Dedifferentiated amniotic fluid mesenchymal stem cell (primary cell): ENCODE measurements at regions not wholly inside any gene's neighbourhood (a gene's known extent, or its start where the extent isn't known, plus 50 kb on each side); places are given as distances from the start of the nearest gene placed in this dataset.

Experiments used
- DNase-seq: peaks from one replicate; pipeline ENCODE4 v3.0.0-alpha.2; 2016; ENCODE audit errors: extremely low spot score

DNA sequence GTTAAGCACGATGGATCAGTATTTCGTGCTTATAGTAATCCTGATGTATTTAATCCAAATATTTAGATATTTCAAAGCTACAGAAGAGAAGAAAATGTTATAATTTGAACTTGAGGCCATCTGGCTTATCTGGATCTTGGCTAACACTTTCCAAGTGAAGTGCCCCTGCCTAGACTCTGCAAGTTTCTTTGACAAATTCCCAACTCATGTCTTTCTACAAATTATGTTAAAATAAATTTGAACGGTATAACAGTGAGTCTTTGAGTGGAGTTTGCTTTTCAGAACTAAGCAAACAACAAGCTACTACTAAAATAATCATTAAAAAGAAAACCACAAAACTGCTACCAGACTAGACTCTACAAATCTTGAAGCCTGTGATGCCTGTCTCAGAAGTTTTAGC lies 374.4 kb upstream of the PRICKLE1 start:
- DNase-seq: no peak

DNA sequence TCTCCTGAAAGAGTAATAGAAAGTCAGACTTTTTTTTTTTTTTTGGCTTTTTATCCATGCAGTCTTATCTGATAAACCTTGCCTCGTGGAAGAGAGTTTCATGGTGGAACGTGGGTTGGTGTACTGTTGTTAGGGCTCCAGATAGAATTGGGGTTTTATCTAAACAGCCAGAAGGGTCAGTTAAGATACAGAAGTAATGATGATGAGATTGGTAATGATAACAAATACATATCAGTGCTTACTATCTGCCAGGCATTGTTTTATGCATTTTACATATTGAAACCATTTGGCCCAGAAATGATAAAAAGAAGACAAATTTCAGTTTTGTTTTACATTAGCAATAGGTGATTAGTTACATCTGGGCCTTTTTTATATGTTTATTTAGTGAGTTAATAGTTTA lies 372.8 kb upstream of the PRICKLE1 start:
- DNase-seq: no peak

DNA sequence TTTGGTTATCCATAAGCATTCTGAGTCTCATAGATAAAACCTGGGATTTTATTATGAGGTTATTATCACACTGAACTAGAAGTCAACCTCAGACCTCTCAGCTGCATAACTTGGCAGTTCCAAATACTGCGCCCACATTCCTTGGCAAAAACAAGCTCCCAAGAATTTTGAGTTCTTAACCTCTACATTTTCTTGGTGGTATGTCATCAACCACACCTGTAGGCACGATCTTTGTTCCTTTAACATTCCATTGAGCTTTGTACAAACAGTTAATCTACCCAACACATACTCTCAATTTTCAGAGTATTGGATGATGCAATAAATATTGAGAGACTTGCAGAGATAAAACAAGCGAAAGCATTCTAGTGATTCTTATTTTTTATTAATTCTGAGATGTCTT lies 371.8 kb upstream of the PRICKLE1 start:
- no peak for DNase-seq

DNA sequence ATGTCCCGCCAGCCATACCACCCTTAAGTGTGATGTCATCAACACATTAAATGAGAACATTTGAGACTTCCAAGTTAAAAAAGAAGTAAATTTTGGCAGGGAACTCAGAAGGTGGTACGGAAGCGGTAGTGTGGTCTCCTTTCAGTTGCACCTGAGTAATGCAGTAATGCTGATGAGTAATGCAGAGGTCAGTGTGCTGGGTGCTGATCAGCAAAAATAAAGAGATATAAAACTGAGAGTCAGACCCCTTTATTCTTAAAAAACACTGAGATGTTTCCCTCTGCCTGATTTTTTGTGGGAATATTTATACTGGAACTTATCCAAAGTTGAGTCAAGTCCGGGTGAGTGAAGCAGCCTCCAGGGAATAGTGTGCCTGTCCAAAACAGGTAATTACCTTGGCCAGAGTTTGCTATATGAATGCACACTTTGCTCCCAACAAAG lies 370.6 kb upstream of the PRICKLE1 start:
- DNase-seq: no peak

DNA sequence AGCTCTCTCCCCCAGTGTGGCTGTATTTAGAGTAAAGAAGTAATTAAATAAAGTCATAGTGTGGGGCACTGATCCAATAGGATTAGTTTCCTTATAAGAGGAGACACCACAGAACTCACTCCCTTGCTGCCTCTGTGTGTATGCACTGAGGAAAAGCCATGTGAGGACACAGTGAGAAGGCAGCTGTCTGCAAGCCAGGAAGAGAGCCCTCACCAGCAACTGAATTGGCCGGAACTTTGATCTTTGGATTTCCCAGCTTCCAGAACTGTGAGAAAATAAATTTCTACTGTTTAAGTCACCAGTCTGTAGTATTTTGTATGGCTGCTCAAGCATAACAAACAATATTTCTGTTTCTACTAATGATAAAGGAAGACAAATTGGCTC lies 368.7 kb upstream of the PRICKLE1 start:
- DNase-seq: no peak

DNA sequence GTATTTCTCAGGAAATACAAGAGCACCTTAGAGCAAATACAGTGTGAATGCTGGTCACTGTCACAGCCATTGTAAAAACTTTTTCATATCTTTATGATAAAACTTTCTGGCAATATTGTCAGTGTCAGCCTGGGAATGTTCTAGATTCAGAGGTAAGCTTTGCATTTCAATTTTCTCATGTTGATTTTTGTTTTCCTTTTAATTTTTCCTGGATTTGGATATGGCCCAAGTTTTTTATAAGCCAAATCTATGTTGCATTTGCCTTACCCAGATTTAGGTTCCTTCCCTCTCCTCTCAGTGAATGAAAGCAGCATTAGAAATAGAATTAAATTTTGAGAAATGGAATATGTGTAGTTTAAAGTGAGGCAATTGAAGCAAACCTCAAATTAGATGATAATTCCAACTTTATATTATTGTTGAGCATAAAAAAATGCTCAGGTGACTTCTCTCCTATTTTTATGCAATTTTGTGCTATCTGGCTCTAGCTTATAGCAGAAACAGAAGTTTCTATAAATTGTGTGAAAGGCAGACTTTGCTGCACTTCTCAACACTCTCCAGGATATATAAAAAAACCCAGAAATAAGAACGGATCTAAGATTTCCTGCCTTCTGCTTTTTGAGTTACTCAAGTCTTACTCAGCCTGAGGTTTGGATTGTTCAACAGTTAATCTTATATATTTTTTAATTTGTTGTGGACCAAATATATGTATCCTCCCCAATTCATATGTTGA lies 368.2 kb upstream of the PRICKLE1 start:
- no peak for DNase-seq

DNA sequence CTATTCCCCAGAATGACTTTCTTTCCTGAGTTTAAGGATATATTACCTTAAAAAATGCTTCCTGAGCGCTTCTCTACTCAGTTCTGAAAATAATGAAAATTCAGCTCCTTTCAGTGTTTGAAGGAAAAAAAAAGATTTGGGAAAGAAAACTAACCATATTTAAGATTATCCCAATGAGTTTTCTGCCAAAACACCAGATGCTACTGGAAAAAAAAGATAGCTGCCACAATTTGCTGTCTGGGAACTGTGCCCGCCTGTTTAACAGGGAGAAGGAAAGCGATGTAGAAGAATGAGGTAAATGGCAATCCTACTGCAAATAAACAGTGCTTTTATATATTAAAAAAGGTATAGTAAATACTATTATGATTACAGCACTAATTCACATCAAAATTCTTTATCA lies 367.6 kb upstream of the PRICKLE1 start:
- no peak for DNase-seq

DNA sequence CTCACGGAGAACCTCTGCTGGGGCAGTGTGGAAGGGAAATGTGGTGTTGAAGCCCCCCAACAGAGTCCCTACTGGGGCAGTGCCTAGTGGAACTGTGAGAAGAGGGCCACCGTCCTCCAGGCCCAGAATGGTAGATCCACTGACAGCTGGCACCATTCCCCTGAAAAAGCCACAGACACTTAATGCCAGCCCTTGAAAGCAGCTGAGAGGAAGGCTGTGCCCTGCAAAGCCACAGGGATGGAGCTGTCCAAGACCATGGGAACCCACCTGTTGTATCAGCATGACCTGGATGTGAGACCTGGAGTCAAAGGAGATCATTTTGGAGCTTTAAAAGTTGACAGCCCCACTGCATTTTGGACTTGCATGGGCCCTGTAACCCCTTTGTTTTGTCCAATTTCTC lies 363.5 kb upstream of the PRICKLE1 start:
- no peak for DNase-seq

DNA sequence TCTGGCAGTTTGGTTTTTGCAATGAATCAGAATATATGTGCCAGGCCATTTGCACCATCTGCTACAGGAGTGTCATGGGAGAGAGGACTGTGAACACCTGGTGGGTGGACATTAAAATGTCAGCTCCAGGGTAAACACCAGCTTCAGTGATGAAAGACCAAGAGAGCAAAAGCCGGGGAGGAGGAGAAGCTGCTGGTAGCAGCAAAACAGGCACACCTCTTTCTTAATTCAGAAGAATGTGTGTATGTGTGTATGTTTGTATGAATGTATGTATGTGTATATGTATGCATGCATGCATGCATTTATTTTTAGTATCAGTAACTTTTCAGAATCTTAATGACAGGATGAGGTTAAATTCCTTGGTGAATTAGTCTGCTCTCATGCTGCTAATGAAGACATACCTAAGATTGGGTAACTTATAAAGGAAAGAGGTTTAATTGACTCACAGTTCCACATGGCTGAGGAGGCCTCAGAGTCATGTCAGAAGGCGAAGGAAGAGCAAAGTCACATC lies 357.4 kb upstream of the PRICKLE1 start:
- DNase-seq: no peak

DNA sequence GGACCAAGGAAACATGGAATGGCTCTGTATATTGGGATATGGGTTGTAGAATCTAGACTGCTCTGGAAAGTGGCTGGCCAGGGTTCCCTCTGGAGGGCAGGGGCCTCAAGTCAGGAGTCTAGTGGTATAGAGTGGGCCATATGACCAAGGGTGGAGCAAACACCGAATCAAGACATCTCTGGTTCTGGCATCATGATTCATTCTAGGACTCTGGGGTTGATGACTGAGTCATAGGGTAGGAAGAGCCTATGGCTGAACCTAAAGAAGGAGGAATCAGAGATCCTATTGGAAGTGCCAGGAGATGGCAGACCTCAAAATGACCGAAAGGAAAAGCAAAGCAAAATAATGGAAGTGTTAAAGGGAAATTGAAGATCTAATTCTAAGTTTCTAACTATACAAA lies 356.4 kb upstream of the PRICKLE1 start:
- DNase-seq: no peak

DNA sequence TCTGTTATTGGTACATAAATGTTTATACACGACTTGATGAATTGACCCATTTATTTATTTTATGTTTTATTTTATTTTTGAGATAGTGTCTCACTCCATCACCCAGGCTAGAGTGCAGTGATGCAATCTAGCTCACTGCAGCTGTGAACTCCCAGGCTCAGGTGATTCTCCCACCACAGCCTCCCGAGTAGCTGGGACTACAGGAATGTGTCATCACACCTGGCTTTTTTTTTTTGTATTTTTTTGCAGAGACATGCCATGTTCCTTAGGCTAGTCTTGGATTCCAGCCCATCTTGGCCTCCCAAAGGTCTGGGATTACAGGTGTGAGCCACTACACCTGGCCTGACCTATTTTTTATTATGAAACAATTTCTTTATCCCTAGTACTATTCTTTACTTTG lies 355.0 kb upstream of the PRICKLE1 start:
- no peak for DNase-seq

DNA sequence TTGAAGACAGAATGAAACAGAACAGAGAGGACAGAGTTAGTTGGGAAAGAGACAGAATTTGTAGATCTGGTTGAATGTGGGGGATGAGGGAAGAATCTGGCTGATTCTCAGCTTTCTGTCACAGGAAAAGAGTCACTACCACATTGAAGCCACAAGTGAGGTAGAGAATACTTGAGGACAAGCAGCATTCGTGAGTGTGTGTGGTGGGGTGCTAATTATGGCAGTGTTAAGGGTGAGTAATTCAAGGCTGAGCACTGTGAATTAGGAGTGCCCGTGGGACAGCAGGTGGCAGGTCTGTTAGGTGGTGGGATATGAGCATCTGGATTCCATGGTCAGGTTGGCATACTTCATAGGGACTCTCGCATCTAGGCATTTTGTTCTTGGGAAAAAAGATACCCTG lies 347.4 kb upstream of the PRICKLE1 start:
- no peak for DNase-seq

DNA sequence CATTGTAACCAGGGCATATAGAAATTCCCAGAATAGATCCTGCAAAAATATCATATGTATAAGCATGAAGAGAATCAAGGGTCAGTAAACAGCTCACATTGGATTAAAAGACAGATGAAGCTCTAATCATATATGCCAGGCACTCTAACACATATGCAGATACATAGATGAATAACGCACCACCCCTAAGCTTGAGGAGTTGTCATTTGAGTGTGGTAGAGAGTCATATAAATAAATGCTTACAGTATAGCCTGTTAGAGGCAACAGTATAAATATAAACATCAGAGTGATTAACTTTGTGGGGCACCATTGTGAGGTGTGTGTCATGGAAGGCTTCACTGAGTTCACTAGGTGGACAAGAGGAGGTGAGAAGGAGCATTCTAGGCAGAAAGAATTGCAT lies 346.7 kb upstream of the PRICKLE1 start:
- no peak for DNase-seq

DNA sequence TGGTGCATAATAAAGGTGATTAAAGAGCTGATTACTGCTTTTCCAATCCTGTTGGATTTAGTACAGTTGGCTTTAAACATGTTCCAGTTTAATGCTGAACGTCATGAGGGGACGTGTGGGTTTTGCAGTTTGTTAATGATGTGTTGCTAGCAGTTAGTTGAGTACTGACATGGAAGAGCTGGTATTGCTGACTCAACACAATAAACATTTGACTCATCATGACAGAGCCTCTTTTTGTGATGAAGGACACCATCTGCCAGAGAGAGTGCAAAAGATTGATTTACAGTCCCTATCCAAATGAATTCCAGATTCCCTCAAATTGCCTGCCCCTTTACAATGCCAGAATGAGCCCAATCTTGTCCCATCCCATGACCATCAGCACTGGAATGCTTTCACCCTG lies 346.2 kb upstream of the PRICKLE1 start:
- no peak for DNase-seq

DNA sequence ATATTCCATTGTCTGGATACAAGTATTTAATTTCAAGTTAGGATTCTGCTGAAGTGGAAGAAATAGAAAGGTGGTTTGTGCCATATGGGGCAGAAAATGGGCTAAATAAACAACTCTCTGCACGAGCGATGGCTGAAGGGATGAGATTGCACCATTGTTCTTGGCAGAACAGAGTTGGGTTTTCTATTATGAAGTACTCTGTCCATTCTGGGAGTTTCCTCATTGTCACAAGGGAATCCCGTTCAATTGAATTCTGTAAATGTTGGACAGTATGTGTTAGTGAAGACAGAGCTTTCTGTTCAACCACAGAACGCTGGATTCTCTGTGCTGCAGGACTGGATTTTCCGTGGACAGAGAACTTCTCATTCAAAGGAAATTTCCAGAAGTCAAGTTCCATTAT lies 345.5 kb upstream of the PRICKLE1 start:
- DNase-seq: no peak

DNA sequence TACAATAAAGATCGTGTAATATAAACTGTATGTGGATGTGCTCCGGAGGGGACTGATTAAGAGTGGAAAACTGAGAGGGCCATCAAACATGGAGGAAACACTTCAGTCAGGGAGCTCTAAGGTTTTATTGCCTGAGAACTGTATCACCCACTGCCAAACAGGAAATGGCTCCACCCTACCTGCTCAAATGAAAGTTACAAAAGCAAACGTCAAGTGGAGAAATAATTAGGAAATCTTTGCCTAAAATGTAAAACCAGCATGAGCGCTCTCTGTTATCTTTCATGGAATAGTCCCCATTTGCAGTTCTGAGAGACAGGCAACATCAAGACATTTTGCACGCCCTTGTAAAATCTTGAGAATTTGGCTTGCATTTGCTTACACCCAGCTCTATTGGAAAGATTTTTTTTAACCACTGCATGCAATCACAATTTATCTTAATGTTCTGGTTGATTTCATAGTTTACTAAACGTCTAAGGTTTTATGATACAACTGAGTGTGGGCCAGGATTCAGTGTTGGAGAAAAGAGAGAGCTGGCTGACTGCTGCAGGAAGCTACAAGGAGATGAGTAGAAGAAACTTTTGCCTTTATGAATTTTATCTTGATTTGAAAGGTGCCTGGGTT lies 344.0 kb upstream of the PRICKLE1 start:
- no peak for DNase-seq

DNA sequence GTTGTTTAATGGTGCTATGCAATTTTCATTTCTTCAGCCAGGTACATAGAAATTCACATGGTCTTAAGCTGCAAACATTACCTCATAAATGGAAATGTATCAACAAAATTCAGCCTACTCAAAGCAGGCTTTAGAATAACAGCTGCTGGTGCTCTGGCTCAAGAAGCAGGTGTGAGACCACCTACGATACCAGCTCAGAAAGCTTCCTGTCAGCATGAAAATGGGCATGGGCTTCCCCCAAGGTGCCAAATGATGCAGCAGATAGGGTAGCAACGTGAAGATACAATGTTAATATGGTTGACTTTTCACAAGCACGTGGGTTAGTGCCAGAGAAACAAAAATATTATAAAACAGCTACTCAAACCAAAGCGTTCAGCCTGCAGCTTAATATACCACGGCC lies 343.4 kb upstream of the PRICKLE1 start:
- no peak for DNase-seq

DNA sequence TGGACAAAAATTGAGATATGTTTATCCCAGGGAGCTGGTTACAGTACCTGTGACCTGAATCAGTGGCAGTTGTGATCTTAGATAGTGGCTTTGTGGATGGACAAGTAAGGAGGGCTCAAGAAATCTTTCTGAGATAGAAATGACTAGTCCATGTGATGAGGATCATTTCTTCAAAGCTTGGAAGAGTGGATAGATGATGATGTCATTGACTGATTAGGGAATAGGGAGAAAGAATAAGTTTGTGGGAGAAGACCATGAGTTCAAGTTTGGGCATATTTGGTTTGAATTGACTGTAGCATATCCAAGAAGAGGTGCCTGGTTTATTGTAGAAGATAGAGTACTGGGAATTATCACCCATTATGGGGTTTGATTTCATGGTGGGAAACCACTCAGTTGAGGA lies 336.7 kb upstream of the PRICKLE1 start:
- DNase-seq: no peak

DNA sequence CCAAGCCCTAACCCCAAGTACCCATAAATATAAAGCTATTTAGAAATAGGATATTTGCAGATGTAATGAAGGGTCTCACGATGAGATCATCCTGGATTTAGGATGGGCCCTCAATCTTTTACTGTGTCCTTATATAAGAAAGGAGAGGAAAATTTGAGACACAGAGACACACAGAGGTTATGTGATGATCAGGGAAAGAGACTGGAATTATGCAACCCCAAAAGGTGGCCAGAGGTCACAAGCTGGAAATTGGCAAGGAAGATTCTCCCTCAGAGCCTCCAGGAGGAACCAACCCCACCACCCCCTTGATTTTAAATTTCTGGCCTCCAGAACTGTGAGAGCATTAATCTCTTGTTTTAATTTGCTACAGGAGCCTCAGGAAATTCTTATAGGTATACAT lies 334.9 kb upstream of the PRICKLE1 start:
- no peak for DNase-seq

DNA sequence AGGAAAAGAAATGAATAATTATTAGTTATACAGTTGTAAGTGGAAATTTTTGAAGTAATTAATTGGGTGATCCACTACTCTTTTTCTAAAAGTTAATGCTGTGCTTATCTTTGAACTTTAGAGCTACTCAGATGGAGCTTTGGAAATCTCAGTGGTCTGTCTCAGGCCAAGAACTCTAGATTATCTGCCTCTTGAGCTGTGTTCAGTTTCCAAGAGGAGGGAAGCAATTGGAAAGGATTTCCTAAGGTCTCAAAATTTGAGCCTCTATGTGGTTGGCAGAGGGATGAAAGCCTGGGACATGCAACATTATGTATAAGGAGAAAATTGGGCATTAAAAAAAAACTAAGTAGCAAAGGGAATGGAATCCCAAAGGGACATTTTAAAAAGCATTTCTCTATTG lies 334.0 kb upstream of the PRICKLE1 start:
- DNase-seq: no peak

DNA sequence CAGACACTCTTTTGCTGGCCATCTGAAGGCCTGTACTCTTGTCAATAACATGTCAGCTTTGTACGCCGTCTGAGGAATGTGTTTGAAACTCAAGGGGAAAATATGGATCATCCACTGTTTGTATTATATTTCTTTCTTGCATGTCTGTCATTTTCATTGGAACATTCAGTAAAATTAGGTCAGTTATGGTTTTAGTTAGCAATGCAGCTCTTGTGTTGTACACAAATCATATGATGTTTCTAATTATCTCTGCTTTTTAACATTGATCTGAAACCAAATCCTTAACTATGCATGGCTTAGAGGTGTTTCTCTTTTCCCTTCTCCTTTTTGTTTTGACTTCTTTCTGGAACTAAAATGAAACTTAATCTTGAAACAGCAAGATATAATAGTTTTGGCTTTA lies 333.6 kb upstream of the PRICKLE1 start:
- no peak for DNase-seq

DNA sequence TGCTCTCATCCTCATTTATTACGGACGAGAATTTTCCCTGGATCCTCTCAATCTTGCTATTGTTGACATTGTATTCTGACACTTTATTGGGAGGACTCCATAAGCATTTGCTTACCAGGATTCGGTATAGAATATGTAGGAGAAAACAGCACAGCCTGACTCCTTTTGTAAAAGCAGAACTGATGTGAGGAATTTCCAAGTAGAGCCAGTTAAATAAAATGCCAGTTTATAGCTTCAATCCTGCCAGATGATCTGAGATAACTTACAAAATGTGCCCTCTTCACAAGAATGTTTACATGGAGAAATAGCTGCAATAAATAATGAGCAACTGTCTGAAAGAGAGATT lies 332.9 kb upstream of the PRICKLE1 start:
- no peak for DNase-seq

DNA sequence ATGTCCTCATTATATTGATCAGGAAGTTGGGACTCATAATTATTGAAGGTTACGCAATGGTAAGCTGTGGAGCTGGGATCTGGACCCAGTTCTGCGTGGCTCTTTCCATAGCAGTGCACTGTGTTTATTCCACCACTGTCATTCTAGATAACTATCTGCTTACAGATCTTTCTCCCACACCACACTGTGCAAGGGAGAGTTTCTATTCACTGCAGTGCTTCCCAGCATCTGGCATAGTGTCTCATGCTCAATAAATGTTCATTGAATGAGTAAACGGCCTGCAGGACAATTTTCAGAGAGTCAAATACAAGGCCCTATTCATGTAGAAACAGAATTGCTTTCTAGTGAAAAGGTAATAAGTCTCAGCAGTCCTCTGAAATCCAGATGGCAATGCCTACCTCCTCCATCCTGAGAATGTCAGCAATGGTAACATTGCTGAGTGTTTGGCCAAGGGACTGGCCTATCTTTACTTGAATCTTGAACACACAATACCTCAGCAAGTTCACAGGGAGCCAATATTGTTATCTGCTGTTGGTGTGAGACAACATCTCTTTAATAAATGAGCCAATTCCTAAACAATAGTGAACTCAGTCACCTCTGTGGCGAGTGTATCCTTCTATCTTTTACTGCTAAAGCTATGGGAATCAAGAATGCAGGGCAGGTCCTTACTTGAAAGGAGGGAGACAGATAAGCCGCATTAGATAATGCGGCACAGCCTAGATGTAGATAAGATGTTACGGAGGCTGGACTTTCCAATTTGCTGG lies 332.4 kb upstream of the PRICKLE1 start:
- DNase-seq: no peak
